Astrocyte (in vitro differentiated cells and primary cell): ENCODE measurements at regions not wholly inside any gene's neighbourhood (a gene's known extent, or its start where the extent isn't known, plus 50 kb on each side); places are given as distances from the start of the nearest gene placed in this dataset.

Experiments
- DNase-seq: peaks from one replicate; pipeline ENCODE4 v3.0.0-alpha.2; 2010; ENCODE audit warnings: low read depth
- FAIRE-seq: peaks from 2 replicates; lab custom pipeline; 2011; peaks lifted over from hg19 to GRCh38; lab: Jason Lieb, UNC
- H2AFZ ChIP-seq: 2 replicates; pipeline ENCODE4 v1.6.0; 2012; ENCODE audit warnings: low read depth, low read length, inconsistent platforms
- H3K27ac ChIP-seq: 2 replicates; pipeline ENCODE4 v1.5.1; 2011; ENCODE audit warnings: low read depth, low read length, inconsistent platforms
- H3K27me3 ChIP-seq: 2 replicates; pipeline ENCODE4 v1.6.0; 2011; ENCODE audit warnings: low read length, inconsistent platforms; ENCODE audit not compliant: insufficient read depth
- H3K36me3 ChIP-seq: 2 replicates; pipeline ENCODE4 v1.5.1; 2011; ENCODE audit warnings: low read length, inconsistent platforms; ENCODE audit not compliant: insufficient read depth
- H3K4me1 ChIP-seq: 2 replicates; pipeline ENCODE4 v1.5.1; 2011; ENCODE audit warnings: low read length, inconsistent platforms; ENCODE audit not compliant: insufficient read depth
- H3K4me2 ChIP-seq: 2 replicates; pipeline ENCODE4 v1.6.0; 2012; ENCODE audit warnings: low read length, inconsistent platforms
- H3K4me3 ChIP-seq: 2 replicates; pipeline ENCODE4 v1.5.1; 2011; ENCODE audit warnings: low read depth, mild to moderate bottlenecking, low read length, inconsistent platforms; ENCODE audit not compliant: insufficient read depth
- H3K79me2 ChIP-seq: 2 replicates; pipeline ENCODE4 v1.6.0; 2012; ENCODE audit warnings: mild to moderate bottlenecking, low read length, inconsistent platforms; ENCODE audit not compliant: insufficient read depth
- H3K9ac ChIP-seq: 2 replicates; pipeline ENCODE4 v1.6.0; 2012; ENCODE audit warnings: mild to moderate bottlenecking, low read length, inconsistent platforms
- H3K9me3 ChIP-seq: 2 replicates; pipeline ENCODE4 v1.5.1; 2012; ENCODE audit warnings: low read depth, mild to moderate bottlenecking, low read length, inconsistent platforms; ENCODE audit not compliant: insufficient read depth
- H4K20me1 ChIP-seq: 2 replicates; pipeline ENCODE4 v1.6.0; 2012; ENCODE audit warnings: low read length, inconsistent platforms; ENCODE audit not compliant: insufficient read depth
- H3K27ac Mint-ChIP-seq: one replicate; pipeline ENCODE4 v1.8.0; 2021; ENCODE audit warnings: mild to moderate bottlenecking, mixed read lengths; ENCODE audit not compliant: unreplicated experiment
- H3K27me3 Mint-ChIP-seq: one replicate; pipeline ENCODE4 v1.8.0; 2021; ENCODE audit warnings: low read depth, mixed read lengths; ENCODE audit not compliant: unreplicated experiment
- H3K36me3 Mint-ChIP-seq: one replicate; pipeline ENCODE4 v1.8.0; 2021; ENCODE audit warnings: low read depth, mixed read lengths; ENCODE audit not compliant: unreplicated experiment
- H3K4me1 Mint-ChIP-seq: one replicate; pipeline ENCODE4 v1.8.0; 2021; ENCODE audit warnings: low read depth, mixed read lengths; ENCODE audit not compliant: unreplicated experiment
- H3K4me3 Mint-ChIP-seq: one replicate; pipeline ENCODE4 v1.8.0; 2021; ENCODE audit warnings: mild to moderate bottlenecking, moderate library complexity, mixed read lengths; ENCODE audit not compliant: unreplicated experiment
- H3K9me3 Mint-ChIP-seq: one replicate; pipeline ENCODE4 v1.8.0; 2021; ENCODE audit warnings: mild to moderate bottlenecking, mixed read lengths; ENCODE audit not compliant: unreplicated experiment
- CTCF ChIP-seq: IDR thresholded peaks from 2 replicates; pipeline ENCODE4 v1.5.1; 2011; ENCODE audit warnings: low read depth, mild to moderate bottlenecking, inconsistent platforms, low read length, moderate library complexity; ENCODE audit not compliant: insufficient read depth
- EZH2 ChIP-seq: IDR thresholded peaks from 2 replicates; pipeline ENCODE4 v1.6.1; 2012; ENCODE audit warnings: mild to moderate bottlenecking, low read length, inconsistent platforms; ENCODE audit not compliant: insufficient read depth

GRCh38 chrX:145393702-145394235 lies 146.5 kb downstream of the SPANXN1 start:
- H4K20me1 ChIP-seq, result no peaks in the 10 kb centered on the region
- no peaks in the 10 kb centered on the region for H3K9me3 Mint-ChIP-seq
- H3K79me2 ChIP-seq, result no peaks in the 10 kb centered on the region

GRCh38 chrX:145394344-145394743 lies 147.0 kb downstream of the SPANXN1 start:
- H3K27me3 Mint-ChIP-seq, result no peaks in the 10 kb centered on the region
- Histone ChIP-seq H2AFZ (no peak overlapping the region), H3K4me3 (no peak overlapping the region), H3K27me3 (no peaks in the 10 kb centered on the region), H3K9me3 (no peaks in the 10 kb centered on the region), H3K4me2 (no peak overlapping the region), H3K36me3 (no peaks in the 10 kb centered on the region), H3K9ac (no peak overlapping the region), H4K20me1 (no peaks in the 10 kb centered on the region), H3K79me2 (no peaks in the 10 kb centered on the region), H3K27ac (no peak overlapping the region), H3K4me1 (no peaks in the 10 kb centered on the region)
- no peaks in the 10 kb centered on the region for H3K36me3 Mint-ChIP-seq
- FAIRE-seq (no peak), DNase-seq (no peak)
- H3K27ac Mint-ChIP-seq, result no peak overlapping the region
- no peak overlapping the region for H3K4me3 Mint-ChIP-seq
- no peaks in the 10 kb centered on the region for H3K9me3 Mint-ChIP-seq
- TF ChIP-seq CTCF, result no peak
- no peak for TF ChIP-seq EZH2
- H3K4me1 Mint-ChIP-seq, result no peaks in the 10 kb centered on the region

More at GRCh38 chrX:145393702-145394235, 146.5 kb downstream of the SPANXN1 start:
- Histone ChIP-seq H3K27ac (no peak overlapping the region), H3K4me3 (no peak overlapping the region), H3K36me3 (no peaks in the 10 kb centered on the region), H3K9ac (no peak overlapping the region), H3K4me2 (no peak overlapping the region), H3K27me3 (no peaks in the 10 kb centered on the region), H3K9me3 (no peaks in the 10 kb centered on the region), H2AFZ (no peak overlapping the region), H3K4me1 (no peaks in the 10 kb centered on the region)
- no peaks in the 10 kb centered on the region for H3K27me3 Mint-ChIP-seq
- TF ChIP-seq CTCF (peak; percentile 6), EZH2 (no peak)
- FAIRE-seq (peak; percentile 29), DNase-seq (no peak)
- no peak overlapping the region for H3K27ac Mint-ChIP-seq
- no peaks in the 10 kb centered on the region for H3K36me3 Mint-ChIP-seq
- H3K4me3 Mint-ChIP-seq, result no peak overlapping the region
- H3K4me1 Mint-ChIP-seq, result no peaks in the 10 kb centered on the region

- Mint-ChIP-seq H3K4me3 (no peak overlapping the region), H3K27ac (no peak overlapping the region), H3K9me3 (no peaks in the 10 kb centered on the region), H3K36me3 (no peaks in the 10 kb centered on the region), H3K4me1 (no peaks in the 10 kb centered on the region), H3K27me3 (no peaks in the 10 kb centered on the region)
- TF ChIP-seq CTCF, result no peak
- no peak for TF ChIP-seq EZH2
- no peaks in the 10 kb centered on the region for H3K9me3 ChIP-seq
- DNase-seq (no peak), FAIRE-seq (no peak)
- no peaks in the 10 kb centered on the region for H3K79me2 ChIP-seq
- H3K4me2 ChIP-seq, result no peak overlapping the region
- no peaks in the 10 kb centered on the region for H3K27me3 ChIP-seq
- H3K27ac ChIP-seq, result no peak overlapping the region
- H4K20me1 ChIP-seq, result no peaks in the 10 kb centered on the region
- no peaks in the 10 kb centered on the region for H3K4me1 ChIP-seq
- no peak overlapping the region for H2AFZ ChIP-seq
- H3K36me3 ChIP-seq, result no peaks in the 10 kb centered on the region
- H3K9ac ChIP-seq, result no peak overlapping the region
- no peak overlapping the region for H3K4me3 ChIP-seq
These were observed 149.3 kb downstream of the SPANXN1 start for GRCh38 chrX:145396612-145397011.
